GM21526 (cell line): ENCODE measurements at regions not wholly inside any gene's neighbourhood (a gene's known extent, or its start where the extent isn't known, plus 50 kb on each side); places are given as distances from the start of the nearest gene placed in this dataset.
"Not testable (repeated sequence)": the region's sequence is repeated elsewhere in the genome, so short reads cannot be mapped to it uniquely, and the experiment has no call there.

Experiments
- ATAC-seq: cut with Tn5 transposase; IDR thresholded peaks from one replicate; pipeline ENCODE4 v1.9.1; 2021; ENCODE audit warnings: moderate library complexity; ENCODE audit not compliant: unreplicated experiment, low FRiP score

DNA sequence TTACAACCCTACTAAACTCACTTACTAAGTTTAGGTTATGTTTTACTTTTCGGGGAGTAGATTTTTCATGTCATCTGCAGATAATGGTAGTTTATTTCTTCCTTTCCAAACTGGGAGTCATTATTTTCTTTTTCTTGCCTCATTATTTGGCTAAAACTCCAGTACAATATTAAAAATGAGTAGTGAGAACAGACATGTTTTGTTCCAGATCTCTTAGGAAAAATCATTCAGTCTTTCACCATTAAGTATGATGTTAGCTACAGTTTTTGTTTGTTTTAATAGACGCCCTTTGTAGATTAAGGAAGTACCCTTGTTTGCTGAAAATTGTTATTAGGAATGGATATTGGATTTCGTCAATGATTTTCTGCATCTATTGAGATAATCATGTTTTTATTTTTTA, 472.0 kb upstream of the PAPPA start:
- no peak for ATAC-seq

DNA sequence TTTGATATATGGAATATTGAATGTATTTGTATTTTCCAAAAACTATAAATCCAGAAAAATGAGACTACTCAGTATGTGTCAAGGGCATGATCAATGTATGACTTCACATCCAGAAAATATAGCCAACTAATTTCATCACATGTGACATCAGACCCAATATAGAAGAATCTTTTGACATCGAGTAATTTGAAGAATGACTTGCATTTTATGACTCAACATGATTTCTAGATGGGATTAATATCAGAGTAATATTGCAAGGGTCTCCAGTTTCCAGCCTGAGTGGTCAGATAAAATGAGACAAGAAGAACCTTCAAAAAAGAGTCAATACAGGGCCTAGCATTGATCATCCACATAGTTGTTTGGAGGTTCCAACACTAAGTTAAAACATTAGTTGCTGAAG, 467.5 kb upstream of the PAPPA start:
- ATAC-seq: no peak

DNA sequence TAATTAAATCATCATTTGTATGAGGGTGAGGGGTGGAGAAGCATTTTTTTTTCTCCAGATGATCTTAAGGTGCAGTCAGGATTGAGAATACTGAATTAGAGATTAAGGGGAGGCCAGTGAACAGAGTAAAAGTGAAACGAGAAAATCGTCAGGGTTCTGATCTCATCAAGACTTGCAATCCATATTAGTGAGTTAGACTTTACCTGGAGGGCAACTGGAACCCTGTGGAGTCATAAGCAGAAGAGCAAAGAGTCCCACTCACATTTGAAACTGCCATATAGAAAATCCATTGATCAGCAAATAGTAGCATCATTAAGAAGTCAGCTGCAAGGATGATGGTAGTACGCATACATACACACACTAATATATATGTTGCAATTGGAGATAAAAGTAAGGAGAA, 466.2 kb upstream of the PAPPA start:
- ATAC-seq: no peak

DNA sequence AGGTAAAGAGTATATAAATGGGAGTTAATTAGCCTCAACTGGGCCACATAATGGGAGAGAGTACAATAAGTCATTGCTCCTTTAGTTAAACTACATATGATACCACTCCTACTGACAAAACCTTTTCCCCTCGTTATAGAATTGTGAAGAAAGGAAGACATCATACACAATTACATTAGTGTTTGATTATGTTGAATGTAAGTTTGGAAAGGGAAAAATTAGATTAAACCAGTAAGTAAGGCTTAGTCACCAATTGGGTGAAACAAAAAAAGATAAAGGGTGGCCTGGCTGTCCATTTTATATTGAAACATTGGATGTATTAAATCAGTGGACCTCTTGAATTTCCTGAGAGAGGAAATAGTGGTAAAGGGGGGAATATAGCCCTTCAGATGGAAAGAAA, 464.3 kb upstream of the PAPPA start:
- no peak for ATAC-seq

DNA sequence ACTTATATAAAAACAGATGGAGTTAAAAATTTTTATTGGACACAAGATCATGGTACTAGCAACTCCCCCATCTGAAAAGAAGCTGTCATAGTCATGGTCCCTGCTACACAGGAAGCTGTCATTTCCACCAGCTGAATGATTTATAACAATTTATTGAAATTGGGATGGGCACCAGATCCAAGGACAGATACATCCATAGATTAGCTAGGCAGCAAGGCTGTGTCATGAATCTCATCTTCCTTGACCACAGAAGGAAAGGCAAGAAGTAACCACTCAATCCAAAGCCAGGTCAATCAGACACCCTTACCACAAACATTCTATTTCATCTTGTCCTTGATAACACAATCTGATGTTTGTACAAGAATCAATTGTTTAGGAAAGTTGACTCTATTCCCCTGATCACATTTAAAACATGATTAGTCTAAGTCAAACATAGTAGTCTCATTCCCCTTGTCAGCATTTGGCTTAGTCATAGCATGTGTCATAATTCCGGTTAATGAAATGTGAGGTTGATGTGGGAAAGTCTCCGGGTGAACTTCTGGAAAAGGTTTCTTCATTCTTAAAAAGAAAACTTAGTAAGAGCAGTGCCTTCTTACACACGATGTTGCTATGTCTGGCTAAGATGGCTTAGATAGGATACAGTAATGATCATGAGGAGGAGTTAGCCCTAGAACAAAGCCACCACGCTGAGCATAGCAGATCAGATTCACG, 462.6 kb upstream of the PAPPA start:
- ATAC-seq: no peak

DNA sequence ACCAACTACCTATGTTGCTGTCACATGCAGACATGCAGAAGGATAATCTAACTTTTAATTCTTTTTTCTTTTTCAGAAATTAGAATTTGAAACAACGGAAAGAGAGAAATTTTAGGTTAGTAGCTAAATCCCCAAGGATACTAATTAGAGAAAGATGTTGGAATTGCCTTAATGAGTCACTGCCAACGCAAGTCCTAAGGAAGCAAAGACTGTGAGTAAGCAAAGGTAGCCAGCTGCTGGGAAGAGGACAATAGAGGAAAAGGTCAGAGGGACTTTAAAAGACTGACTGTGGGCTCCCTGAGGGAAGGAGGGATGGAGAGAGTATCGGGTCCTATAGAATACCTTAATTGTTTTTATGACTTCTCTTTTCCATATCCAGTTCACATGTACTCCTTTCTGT, 461.9 kb upstream of the PAPPA start:
- ATAC-seq: no peak

DNA sequence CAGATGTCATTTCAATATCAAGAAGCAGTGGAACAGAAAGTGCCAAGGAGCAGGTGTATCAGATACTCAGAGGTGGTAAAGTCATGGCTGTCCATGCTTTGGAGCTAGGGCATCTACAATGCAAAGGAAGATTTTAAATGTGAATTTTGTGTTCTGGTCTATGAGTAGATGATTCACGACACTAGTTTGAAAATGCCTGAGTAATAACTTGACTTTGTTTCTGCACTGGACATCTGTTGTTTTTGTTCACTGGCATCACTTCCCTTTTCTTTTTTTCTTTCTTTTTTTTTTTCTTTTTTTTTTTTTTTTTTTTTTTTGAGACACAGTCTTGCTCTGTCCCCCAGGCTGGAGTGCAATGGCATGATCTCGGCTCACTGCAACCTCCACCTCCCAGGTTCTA, 460.7 kb upstream of the PAPPA start:
- ATAC-seq: not testable (repeated sequence)

DNA sequence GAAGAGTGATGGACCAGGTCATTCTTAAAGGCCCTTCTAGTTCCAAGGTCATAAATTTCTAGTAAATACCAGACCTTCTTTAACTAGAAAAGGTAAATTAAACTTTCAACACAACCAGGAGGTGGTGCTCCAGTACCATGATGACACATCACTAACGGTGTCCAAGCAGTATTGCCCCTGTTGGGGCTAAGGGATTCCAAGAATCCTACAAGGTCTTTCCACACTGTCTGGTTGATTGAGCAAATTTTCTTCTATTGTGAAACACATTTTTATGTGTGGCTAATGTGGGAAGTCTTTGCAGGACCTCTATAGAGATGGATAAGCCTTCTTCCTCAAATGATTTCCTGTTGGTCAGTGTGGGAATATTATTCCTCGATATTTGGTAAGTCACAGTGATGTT, 459.6 kb upstream of the PAPPA start:
- ATAC-seq: no peak

DNA sequence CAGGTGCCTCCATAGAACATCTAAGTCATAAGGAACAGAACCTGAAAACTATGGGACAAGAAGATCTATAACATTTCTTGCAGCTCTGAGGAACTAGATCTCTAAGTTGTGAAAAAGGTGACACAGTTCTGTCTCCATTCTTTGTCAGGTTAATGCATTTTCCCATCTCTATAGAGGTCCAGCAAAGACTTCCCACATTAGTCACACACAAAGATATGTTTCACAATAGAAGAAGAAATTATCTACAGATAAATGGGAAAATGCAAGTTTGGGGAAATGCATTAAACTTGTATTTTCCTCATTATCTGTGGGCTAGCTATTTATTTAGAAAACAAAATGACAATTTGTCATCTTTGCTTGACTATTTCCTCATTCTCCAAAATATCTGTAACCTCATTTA, 458.6 kb upstream of the PAPPA start:
- ATAC-seq: no peak

DNA sequence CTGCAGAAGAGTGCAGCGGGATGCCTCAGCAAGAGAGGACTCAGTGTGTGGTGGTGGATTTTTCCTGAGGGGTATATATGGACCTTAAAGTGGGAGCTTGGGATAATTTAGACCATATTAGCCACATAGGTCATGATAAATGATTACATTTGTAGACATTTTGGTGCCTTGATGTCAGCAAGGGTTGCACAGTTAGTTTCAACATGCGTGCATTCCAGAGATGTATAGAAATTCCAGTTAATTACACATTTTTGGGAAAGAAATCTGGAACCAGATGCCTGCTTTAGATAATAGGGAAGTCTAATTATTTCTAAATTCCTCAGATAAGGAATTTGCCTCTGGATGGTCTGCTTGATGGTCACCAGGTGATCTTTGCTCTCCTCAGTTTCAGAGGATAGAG, 440.6 kb upstream of the PAPPA start:
- no peak for ATAC-seq

DNA sequence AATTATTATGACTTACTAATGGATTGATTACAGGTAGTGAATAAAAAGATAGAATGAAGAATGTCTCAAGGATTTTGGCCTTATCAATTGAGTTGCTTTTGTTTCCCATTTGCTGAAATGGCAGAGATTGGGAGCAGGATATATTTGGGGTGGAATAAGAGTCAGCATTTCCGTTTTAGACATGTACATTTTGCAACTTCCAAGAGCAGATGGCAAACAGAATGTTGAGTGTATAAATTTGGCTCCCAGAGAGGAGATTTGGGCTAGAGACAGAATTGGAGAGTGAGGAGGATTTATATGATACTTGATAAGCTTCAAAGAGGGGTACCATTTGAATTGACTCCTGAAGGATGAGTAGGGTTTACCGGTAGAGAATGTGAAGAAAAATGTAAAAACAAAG, 437.9 kb upstream of the PAPPA start:
- no peak for ATAC-seq

DNA sequence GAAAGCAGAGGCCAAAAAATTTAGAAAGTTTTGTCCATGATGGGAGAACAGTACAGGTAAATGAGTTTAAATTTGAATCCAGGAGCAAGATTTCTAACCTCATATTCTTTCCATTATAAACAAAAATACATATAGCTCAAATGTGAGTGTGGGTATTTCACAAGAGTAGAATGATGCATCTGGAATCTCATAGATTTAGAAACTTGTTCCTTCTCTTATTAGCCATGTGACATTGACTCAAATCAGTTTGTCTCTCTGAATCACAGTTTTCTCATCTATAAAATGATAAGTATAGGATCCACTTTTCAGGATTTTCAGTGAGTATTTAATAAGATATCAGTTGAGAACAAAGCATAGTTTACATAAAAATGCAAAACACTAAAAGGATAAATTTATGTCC, 436.3 kb upstream of the PAPPA start:
- no peak for ATAC-seq

DNA sequence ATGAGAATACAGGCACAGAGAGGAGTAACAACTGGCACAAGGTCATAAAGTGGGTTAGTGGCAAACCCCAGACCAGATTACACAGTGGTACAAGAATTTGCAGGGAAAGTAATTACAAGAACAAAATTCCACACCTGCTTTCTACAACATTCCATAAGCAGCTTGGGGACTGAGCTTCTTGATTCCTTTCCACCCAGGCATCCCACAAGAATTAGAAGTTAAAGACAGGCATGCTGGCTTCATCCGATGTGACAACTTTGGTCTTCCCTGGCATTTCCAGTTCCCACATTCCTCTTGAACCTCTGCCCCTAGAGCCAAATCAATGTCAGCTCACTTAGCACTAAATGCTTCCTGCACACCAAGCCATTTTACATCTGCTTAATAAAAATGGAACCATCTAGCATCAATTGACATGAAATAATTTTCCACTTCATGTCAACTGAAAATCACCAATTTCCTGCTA, 435.8 kb upstream of the PAPPA start:
- ATAC-seq: no peak

DNA sequence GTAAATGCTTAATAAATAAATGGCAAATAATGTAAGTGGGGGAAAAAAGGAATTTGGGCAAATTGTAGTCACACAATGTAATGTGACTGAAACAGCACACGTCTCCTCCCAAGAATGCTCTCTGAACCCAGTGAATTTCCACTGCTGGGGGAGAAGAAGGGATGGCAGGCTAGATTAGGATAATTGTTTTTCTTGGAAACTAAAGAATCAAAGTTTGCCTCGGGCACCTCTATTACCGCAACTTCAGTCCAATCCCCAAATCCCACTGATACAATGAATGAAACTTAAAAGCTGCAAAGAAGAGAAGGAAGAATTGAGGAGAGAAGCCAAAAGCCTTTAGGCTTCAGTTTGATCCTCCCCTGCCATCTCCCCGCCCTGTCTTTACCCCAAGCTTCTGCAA, 423.2 kb upstream of the PAPPA start:
- ATAC-seq: no peak

DNA sequence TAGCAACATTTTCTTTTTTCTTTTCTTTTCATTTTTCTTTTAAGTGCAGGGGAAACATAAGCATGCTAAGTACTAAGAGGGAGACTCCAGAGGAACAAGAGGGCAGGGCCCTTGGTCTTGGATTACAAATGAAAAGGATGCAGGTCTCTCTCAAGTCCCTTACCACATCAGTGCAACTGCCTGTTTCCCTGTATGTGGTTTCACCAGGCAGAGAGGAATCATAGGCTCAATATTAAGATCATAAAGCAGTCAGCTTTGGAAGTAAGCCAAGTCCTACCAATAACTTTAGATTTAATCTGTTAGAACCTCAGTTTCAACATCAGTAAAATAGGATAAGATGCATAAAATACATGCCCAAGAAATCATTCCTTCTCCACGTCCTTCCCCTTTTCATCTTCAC, 422.7 kb upstream of the PAPPA start:
- ATAC-seq: no peak

DNA sequence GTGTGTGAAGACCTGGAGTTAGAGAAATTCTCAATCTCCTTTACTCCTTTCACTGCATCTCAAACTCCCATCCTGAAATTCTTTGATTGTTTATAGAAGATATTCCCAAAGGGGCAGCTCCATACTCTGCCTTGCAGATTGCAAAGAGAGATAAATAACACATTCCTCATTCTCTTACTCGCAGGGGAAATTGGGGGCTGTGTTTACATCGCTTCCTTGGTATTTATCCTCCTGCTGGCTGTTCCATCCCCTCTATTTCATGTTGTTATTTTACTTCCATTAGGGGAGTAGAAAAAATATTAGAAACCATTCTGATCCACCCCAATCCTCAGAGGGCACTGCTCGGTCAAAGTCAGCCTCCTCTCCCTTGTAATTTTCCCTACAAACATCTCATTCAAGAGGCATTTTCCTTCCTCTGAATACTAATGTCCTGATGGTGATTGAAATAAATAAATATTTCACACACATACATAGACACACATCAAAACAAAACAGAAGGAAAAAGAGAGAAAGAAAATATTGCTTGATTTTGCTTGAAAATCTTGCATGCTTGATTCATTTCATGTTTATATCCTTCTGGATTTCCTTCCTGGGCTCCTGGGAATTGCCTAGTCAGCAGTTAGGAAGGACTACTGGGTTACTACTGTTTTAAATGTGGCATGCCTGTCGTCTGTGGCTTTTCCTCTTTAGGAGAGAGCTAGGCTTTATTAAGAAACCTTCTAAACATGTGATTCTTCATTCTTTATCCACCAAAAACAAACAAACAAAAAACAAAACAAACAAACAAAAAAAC, 420.1 kb upstream of the PAPPA start:
- no peak for ATAC-seq

DNA sequence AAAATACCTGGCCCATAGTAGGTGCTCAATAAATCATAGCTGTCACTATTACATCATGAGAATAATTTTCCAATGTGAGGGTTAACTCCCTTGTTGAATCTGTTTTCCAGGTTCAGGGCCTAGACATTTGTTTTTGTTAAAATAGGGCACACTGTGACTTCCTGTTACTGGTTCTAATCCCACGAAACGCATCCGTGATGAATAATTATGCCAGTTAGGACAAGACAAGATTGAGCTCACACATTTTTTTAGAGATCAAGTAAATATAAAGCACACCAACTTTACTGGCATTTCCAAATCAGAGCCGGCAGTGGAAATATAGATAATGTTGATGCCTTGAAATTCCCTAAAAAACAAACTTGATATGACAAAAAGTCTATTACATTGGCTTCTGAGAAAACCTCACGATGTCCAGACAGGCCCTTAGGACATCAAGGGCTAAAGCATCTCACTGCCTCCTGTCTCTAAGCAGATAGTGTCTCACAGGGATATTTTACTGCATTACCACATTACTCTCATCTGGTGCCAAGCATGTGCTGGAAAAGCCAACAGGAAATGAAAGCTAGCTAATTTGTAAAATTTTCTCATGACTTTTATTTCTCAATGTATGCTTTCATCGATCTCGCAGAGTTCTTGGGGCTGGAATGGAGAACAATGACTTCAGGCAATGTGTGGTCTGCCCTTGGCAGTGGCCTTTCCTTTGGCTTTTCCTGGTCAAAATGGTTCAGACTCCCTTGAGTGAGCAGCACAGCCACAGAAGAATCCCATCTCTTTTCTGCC, 414.3 kb upstream of the PAPPA start:
- ATAC-seq: no peak

DNA sequence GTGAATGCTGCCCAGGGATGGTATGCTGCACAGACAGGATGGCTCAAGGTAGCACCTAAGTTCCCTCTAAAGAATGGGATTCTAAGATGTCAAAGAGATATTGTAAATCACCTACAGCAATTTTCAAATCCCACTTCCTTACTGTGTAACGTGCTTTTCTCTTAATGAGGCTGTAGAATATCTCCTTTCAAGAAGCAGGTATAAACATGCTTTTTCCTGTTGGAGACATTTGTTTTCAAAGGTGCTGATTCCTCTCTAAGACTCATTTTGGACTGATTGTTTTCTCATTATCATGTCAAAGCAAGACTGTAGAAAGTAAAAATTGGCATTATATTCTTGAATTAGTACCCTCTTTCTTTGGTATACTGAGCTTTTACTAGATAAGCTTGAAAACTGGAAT, 412.6 kb upstream of the PAPPA start:
- ATAC-seq: no peak

DNA sequence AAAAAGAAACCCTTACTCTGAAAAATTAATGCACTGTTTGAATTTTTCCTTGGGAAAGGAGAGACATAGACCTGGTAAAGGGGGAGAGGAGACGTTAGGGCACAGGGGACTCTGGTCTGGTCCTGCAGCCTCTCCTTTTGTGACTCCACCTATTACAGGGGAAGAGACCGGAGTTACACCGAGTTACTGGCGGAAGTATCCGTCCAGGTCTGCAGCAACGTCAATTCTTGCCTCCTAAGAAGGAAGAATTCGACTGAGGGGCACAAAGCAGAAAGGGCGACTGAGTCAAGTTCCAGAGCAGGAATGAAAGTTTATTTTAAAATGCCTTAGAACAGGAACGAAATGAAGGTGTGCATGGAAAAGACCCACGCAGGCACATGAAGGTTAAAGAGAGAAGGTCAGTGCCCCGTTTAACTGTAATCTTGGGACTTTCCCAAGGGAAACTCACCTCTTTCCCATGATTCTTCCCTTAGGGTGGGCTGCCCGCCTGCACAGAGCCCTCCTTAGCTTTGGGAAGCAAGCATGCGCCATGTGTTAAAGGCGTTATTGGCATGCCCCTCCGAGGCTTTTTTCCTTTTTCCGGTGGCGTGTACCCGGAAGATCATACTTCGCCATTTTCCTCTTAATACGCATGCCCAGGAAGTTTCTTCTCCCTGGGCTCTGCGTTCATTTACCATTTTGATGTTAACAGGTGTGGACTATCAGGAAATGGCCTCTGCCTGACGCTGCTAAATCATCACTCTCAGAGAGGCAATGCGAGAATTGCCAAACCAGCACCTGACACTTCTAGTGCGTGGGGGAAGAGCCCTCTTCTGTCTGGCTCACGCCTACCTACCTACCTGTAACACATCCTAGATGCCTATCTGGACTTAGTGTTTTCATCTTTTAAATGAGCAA, 409.6 kb upstream of the PAPPA start:
- no peak for ATAC-seq

DNA sequence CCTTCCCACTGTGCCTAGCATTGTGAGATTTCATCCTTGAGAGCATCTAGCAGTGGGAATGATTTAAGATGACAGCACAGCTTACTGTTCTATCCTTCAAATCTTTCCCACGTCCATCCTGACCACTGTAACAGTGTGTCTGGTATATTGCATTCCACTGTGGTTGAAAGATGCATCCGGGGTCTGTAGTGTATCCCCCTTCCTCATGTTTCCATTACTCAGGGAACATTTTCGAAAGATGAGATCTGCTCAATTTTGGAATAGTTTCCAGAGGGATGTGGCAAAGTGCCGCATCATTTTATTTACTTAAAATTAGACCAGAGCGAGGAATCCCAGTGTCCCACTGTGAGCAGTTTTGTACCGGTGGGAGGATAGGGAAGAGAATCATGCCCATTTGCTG, 407.1 kb upstream of the PAPPA start:
- no peak for ATAC-seq
